Neural cell (in vitro differentiated cells): ENCODE measurements at regions not wholly inside any gene's neighbourhood (a gene's known extent, or its start where the extent isn't known, plus 50 kb on each side); places are given as distances from the start of the nearest gene placed in this dataset.

Experiments used
- H2AFZ ChIP-seq: fragments of 200-600, 300-800 bp; sonication (generic), shearing (Covaris generic); 2 replicates; pipeline ENCODE4 v1.6.0; 2014; ENCODE audit warnings: low read depth, mild to moderate bottlenecking, antibody characterized with exemption, low read length, moderate library complexity
- H3F3A ChIP-seq: fragments of 200-600 bp; shearing (Covaris generic); 2 replicates; pipeline ENCODE4 v1.6.1; 2016; ENCODE audit warnings: mild to moderate bottlenecking, moderate library complexity, mixed read lengths, antibody characterized with exemption, low read length; ENCODE audit not compliant: insufficient read depth, poor library complexity, severe bottlenecking
- H3K27ac ChIP-seq: fragments of 200-600, 300-800 bp; sonication (generic), shearing (Covaris generic); 2 replicates; pipeline ENCODE4 v1.5.1; 2014; ENCODE audit warnings: mild to moderate bottlenecking, low read length, moderate library complexity
- H3K27me3 ChIP-seq: fragments of 300-800, 200-600 bp; sonication (generic), shearing (Covaris generic); 2 replicates; pipeline ENCODE4 v1.6.0; 2014; ENCODE audit warnings: mild to moderate bottlenecking, low read depth, low read length, moderate library complexity; ENCODE audit not compliant: insufficient read depth
- H3K36me3 ChIP-seq: fragments of 300-800, 200-600 bp; sonication (generic), shearing (Covaris generic); 2 replicates; pipeline ENCODE4 v1.5.1; 2014; ENCODE audit warnings: mild to moderate bottlenecking, antibody characterized with exemption, low read length, moderate library complexity; ENCODE audit not compliant: insufficient read depth
- H3K4me2 ChIP-seq: fragments of 300-800, 200-600 bp; sonication (generic), shearing (Covaris generic); 2 replicates; pipeline ENCODE4 v1.6.0; 2014; ENCODE audit warnings: mild to moderate bottlenecking, low read length
- H3K4me3 ChIP-seq: fragments of 300-800, 200-600 bp; sonication (generic), shearing (Covaris generic); 2 replicates; pipeline ENCODE4 v1.5.1; 2014; ENCODE audit warnings: mild to moderate bottlenecking, low read length, moderate library complexity
- H3K79me2 ChIP-seq: fragments of 200-600 bp; shearing (Covaris generic); replicated peaks from 2 replicates; pipeline ENCODE4 v1.6.0; 2014; ENCODE audit warnings: mild to moderate bottlenecking, low read length, moderate library complexity; ENCODE audit not compliant: insufficient read depth
- H3K9ac ChIP-seq: fragments of 300-800, 200-600 bp; sonication (generic), shearing (Covaris generic); 2 replicates; pipeline ENCODE4 v1.6.1; 2016; ENCODE audit warnings: mild to moderate bottlenecking, low read length, mixed read lengths
- H3K9me2 ChIP-seq: fragments of 200-600 bp; shearing (Covaris generic); 2 replicates; pipeline ENCODE4 v1.6.1; 2016; ENCODE audit warnings: mild to moderate bottlenecking, low read length, mixed read lengths; ENCODE audit not compliant: insufficient read depth
- H3K9me3 ChIP-seq: fragments of 200-600, 300-800 bp; sonication (generic), shearing (Covaris generic); 2 replicates; pipeline ENCODE4 v1.6.1; 2016; ENCODE audit warnings: mild to moderate bottlenecking, mixed run types, low read length, moderate library complexity, mixed read lengths
- H4K20me1 ChIP-seq: fragments of 200-600 bp; shearing (Covaris generic); 2 replicates; pipeline ENCODE4 v1.6.1; 2016; ENCODE audit warnings: mild to moderate bottlenecking, mixed run types; ENCODE audit not compliant: insufficient read depth
- EP300 ChIP-seq: fragments of 450-650 bp; conservative IDR thresholded peaks from 2 replicates; pipeline ENCODE4 v1.6.1; 2014; ENCODE audit warnings: antibody characterized with exemption, mild to moderate bottlenecking, moderate library complexity; ENCODE audit not compliant: poor library complexity, severe bottlenecking
- EZH2 ChIP-seq: fragments of 200-600, 300-800 bp; shearing (Covaris generic), sonication (generic); IDR thresholded peaks from 2 replicates; pipeline ENCODE4 v1.6.1; 2014; ENCODE audit warnings: antibody characterized with exemption, low read length, borderline replicate concordance, mild to moderate bottlenecking; ENCODE audit not compliant: insufficient read depth, poor library complexity, severe bottlenecking
- MXI1 ChIP-seq: fragments of 450-650 bp; conservative IDR thresholded peaks from 2 replicates; pipeline ENCODE4 v1.6.1; 2014; ENCODE audit warnings: antibody characterized with exemption, mild to moderate bottlenecking; ENCODE audit not compliant: poor library complexity, severe bottlenecking
- POLR2AphosphoS5 ChIP-seq: IDR thresholded peaks from 2 replicates; pipeline ENCODE4 v1.6.1; 2012
- RAD21 ChIP-seq: fragments of 450-650 bp; conservative IDR thresholded peaks from 2 replicates; pipeline ENCODE4 v1.6.1; 2014; ENCODE audit warnings: antibody characterized with exemption, mild to moderate bottlenecking, moderate library complexity
- SMC3 ChIP-seq: fragments of 450-650 bp; conservative IDR thresholded peaks from 2 replicates; pipeline ENCODE4 v1.6.1; 2014; ENCODE audit warnings: antibody characterized with exemption, mild to moderate bottlenecking, moderate library complexity; ENCODE audit not compliant: poor library complexity
- TAF1 ChIP-seq: IDR thresholded peaks from 2 replicates; pipeline ENCODE4 v1.6.1; 2012; ENCODE audit warnings: low read depth
- TF ChIP-seq, protein P1 (sequence below): fragments of 450-650 bp; IDR thresholded peaks from 2 replicates; pipeline ENCODE4 v1.5.1; 2014; ENCODE audit warnings: antibody characterized with exemption, mild to moderate bottlenecking, moderate library complexity; ENCODE audit not compliant: poor library complexity, severe bottlenecking
- TF ChIP-seq, protein P2 (sequence below): IDR thresholded peaks from 2 replicates; pipeline ENCODE4 v1.6.1; 2012; ENCODE audit warnings: borderline replicate concordance

DNA sequence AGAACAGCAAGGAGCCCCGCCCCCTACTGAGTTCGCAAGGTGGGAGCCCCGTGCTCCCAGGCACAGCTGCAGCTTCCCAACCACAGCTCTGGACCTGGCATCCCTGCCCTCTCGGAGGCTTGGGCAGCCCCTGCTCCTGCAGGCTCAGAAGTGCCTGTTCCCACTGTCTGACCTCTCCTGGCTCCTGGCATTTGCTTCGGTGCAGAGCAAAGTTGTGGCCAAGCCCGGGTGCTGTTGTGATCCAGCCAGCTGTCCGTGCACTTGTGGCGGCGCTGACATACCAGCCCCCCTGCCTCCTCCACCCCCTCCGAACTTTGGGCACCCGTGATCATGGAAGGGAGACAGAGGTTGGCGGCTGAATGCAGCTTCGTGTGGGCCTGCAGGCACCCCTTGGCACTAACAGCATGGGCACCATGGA is 1386.8 kb downstream of the PCDH9 start:
- Histone ChIP-seq H3F3A (no peaks in the 10 kb centered on the region), H3K4me2 (no peak overlapping the region), H3K79me2 (no peaks in the 10 kb centered on the region), H3K9ac (no peak overlapping the region), H3K9me2 (no peaks in the 10 kb centered on the region), H4K20me1 (no peaks in the 10 kb centered on the region), H3K27me3 (no peaks in the 10 kb centered on the region), H3K27ac (no peak overlapping the region), H3K36me3 (no peaks in the 10 kb centered on the region), H3K9me3 (no peaks in the 10 kb centered on the region), H3K4me3 (no peak overlapping the region), H2AFZ (no peak overlapping the region)
- TF ChIP-seq MXI1 (no peak), SMC3 (no peak), EZH2 (no peak), POLR2AphosphoS5 (no peak), RAD21 (no peak), TAF1 (no peak), EP300 (no peak)
- TF ChIP-seq, protein P1, sequence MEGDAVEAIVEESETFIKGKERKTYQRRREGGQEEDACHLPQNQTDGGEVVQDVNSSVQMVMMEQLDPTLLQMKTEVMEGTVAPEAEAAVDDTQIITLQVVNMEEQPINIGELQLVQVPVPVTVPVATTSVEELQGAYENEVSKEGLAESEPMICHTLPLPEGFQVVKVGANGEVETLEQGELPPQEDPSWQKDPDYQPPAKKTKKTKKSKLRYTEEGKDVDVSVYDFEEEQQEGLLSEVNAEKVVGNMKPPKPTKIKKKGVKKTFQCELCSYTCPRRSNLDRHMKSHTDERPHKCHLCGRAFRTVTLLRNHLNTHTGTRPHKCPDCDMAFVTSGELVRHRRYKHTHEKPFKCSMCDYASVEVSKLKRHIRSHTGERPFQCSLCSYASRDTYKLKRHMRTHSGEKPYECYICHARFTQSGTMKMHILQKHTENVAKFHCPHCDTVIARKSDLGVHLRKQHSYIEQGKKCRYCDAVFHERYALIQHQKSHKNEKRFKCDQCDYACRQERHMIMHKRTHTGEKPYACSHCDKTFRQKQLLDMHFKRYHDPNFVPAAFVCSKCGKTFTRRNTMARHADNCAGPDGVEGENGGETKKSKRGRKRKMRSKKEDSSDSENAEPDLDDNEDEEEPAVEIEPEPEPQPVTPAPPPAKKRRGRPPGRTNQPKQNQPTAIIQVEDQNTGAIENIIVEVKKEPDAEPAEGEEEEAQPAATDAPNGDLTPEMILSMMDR: no peak
- TF ChIP-seq, protein P2, sequence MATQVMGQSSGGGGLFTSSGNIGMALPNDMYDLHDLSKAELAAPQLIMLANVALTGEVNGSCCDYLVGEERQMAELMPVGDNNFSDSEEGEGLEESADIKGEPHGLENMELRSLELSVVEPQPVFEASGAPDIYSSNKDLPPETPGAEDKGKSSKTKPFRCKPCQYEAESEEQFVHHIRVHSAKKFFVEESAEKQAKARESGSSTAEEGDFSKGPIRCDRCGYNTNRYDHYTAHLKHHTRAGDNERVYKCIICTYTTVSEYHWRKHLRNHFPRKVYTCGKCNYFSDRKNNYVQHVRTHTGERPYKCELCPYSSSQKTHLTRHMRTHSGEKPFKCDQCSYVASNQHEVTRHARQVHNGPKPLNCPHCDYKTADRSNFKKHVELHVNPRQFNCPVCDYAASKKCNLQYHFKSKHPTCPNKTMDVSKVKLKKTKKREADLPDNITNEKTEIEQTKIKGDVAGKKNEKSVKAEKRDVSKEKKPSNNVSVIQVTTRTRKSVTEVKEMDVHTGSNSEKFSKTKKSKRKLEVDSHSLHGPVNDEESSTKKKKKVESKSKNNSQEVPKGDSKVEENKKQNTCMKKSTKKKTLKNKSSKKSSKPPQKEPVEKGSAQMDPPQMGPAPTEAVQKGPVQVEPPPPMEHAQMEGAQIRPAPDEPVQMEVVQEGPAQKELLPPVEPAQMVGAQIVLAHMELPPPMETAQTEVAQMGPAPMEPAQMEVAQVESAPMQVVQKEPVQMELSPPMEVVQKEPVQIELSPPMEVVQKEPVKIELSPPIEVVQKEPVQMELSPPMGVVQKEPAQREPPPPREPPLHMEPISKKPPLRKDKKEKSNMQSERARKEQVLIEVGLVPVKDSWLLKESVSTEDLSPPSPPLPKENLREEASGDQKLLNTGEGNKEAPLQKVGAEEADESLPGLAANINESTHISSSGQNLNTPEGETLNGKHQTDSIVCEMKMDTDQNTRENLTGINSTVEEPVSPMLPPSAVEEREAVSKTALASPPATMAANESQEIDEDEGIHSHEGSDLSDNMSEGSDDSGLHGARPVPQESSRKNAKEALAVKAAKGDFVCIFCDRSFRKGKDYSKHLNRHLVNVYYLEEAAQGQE: no peak

DNA sequence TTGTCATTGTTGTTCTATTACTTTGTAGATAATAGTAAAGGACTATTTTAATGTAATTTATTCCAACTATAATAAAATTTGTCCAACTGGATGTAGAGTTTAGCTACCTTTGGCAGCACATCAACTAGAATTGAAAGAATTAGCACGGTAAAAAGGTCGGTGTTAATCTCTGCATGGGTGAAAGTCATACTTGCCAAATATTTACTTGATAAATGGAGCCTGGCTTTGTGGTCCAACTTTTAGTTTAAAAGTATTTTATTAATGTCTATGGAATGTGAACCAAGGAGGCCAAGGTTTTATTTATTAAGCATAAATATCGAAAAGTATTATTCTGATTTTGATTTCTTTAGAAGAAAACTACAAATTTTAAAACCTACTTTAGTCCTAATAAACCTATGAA is 1389.0 kb downstream of the PCDH9 start:
- no peaks in the 10 kb centered on the region for H3K9me3 ChIP-seq
- no peaks in the 10 kb centered on the region for H3K79me2 ChIP-seq
- TF ChIP-seq POLR2AphosphoS5: no peak
- no peak for TF ChIP-seq EP300
- TF ChIP-seq TAF1: no peak
- no peak for TF ChIP-seq RAD21
- TF ChIP-seq, protein P1: no peak
- TF ChIP-seq, protein P2: no peak
- TF ChIP-seq MXI1: no peak
- TF ChIP-seq EZH2: no peak
- TF ChIP-seq SMC3: no peak
- H3F3A ChIP-seq: no peaks in the 10 kb centered on the region
- H3K36me3 ChIP-seq: no peaks in the 10 kb centered on the region
- H3K27me3 ChIP-seq: no peaks in the 10 kb centered on the region
- H3K4me3 ChIP-seq: no peak overlapping the region
- no peak overlapping the region for H3K9ac ChIP-seq
- H3K4me2 ChIP-seq: no peak overlapping the region
- H3K9me2 ChIP-seq: no peaks in the 10 kb centered on the region
- no peaks in the 10 kb centered on the region for H4K20me1 ChIP-seq
- no peak overlapping the region for H2AFZ ChIP-seq
- H3K27ac ChIP-seq: no peak overlapping the region
